MCF 10A (cell line): ENCODE measurements at regions not wholly inside any gene's neighbourhood (a gene's known extent, or its start where the extent isn't known, plus 50 kb on each side); places are given as distances from the start of the nearest gene placed in this dataset.

ENCODE experiments used
- BruUV-seq: library from RNA; stranded (reverse); fragments of 400-500 nt; replicated peaks from 2 replicates; lab custom pipeline; 2021; lab: Mats Ljungman, UMichigan
- CTCF ChIA-PET: fragments of 300-600 bp; sonication (Branson Sonifier 250); formaldehyde crosslinking; extraction: SDS; loops from one replicate; lab custom pipeline; 2021; ENCODE audit warnings: antibody characterized with exemption, inconsistent platforms; lab: Yijun Ruan, JAX
- POLR2A ChIA-PET: fragments of 300-600, 350-650 bp; sonication (Branson Sonifier 250); formaldehyde crosslinking; extraction: SDS; loops from one replicate; lab custom pipeline; 2020; ENCODE audit warnings: antibody characterized with exemption, inconsistent platforms; lab: Yijun Ruan, JAX
- DNase-seq: peaks from one replicate; pipeline ENCODE4 v3.0.0-alpha.2; 2018; ENCODE audit not compliant: unreplicated experiment
- H3K27ac Mint-ChIP-seq: one replicate; pipeline ENCODE4 v1.8.0; 2022; ENCODE audit warnings: mild to moderate bottlenecking, low read depth, mixed read lengths; ENCODE audit not compliant: unreplicated experiment
- H3K27me3 Mint-ChIP-seq: one replicate; pipeline ENCODE4 v1.8.0; 2022; ENCODE audit warnings: mixed read lengths; ENCODE audit not compliant: insufficient read depth, unreplicated experiment
- H3K36me3 Mint-ChIP-seq: one replicate; pipeline ENCODE4 v1.8.0; 2022; ENCODE audit warnings: mild to moderate bottlenecking, moderate library complexity, mixed read lengths; ENCODE audit not compliant: insufficient read depth, unreplicated experiment
- H3K4me1 Mint-ChIP-seq: one replicate; pipeline ENCODE4 v1.8.0; 2022; ENCODE audit warnings: mixed read lengths; ENCODE audit not compliant: insufficient read depth, unreplicated experiment
- H3K4me3 Mint-ChIP-seq: one replicate; pipeline ENCODE4 v1.8.0; 2022; ENCODE audit warnings: mild to moderate bottlenecking, moderate library complexity, mixed read lengths; ENCODE audit not compliant: unreplicated experiment
- H3K9me3 Mint-ChIP-seq: one replicate; pipeline ENCODE4 v1.8.0; 2022; ENCODE audit warnings: mixed read lengths; ENCODE audit not compliant: unreplicated experiment
- CTCF ChIP-seq: fragments of 200-600 bp; IDR thresholded peaks from one replicate; pipeline ENCODE4 v1.8.0; 2022; ENCODE audit warnings: antibody characterized with exemption, mild to moderate bottlenecking; ENCODE audit not compliant: unreplicated experiment
- intact Hi-C: fragments of 100-400 bp; cut with micrococcal nuclease; formaldehyde crosslinking; loops from 2 replicates; pipeline ENCODE4 v1.14.1; 2022

- H3K4me1 Mint-ChIP-seq, result peaks cover 6% of the 10 kb centered on the region
- H3K36me3 Mint-ChIP-seq, result no peaks in the 10 kb centered on the region
- intact Hi-C loops, result no loop called here
- H3K27ac Mint-ChIP-seq, result no peak overlapping the region
- CTCF ChIA-PET, result interaction anchor here (0.6 to 5.2 kb wide), 3 partner anchors 9 to 202 kb away, joined by 3 to 25 read pairs (median 4); no protein-coding TSS in a partner anchor
- H3K27me3 Mint-ChIP-seq, result peaks cover 85% of the 10 kb centered on the region
- BruUV-seq, result no TSS peak
- H3K9me3 Mint-ChIP-seq, result no peaks in the 10 kb centered on the region
- no peak for TF ChIP-seq CTCF
- no peak overlapping the region for H3K4me3 Mint-ChIP-seq
- no peak for DNase-seq
- POLR2A ChIA-PET, result interaction anchor here (0.6 kb wide), 1 partner anchor 1009 kb away, joined by 3 read pairs; the partner anchor contains the start of gene ENKUR
Observed at GRCh38 chr10:24006741-24007140, 202.2 kb upstream of the KIAA1217 start.

DNA sequence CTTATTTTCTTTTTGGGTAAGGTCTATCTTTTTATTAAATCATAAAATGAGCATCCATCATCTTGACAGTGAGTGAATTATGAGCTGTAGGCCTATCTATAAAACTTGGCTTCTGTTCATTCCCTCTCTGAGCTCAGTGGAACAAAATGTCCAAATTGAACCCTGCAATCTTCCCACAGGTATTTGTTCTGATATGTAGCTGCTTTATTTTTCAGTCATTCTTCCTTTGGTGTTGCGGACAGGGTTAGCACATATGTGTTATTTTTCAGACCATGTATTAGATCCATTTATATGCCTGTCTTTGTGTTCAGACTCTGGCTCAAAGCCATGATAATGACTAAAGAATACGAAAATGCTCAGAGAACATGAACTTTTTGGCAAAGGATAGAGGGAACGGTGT lies 201.6 kb upstream of the KIAA1217 start:
- ChIA-PET CTCF (interaction anchor here (0.8 to 5.2 kb wide), 2 partner anchors 8 to 13 kb away, joined by 4 to 25 read pairs; no protein-coding TSS in a partner anchor), POLR2A (interaction anchor here (0.6 kb wide), 1 partner anchor 1009 kb away, joined by 3 read pairs; the partner anchor contains the start of gene ENKUR)
- intact Hi-C loops, result no loop called here
- Mint-ChIP-seq H3K9me3 (no peaks in the 10 kb centered on the region), H3K36me3 (no peaks in the 10 kb centered on the region), H3K4me3 (no peak overlapping the region), H3K4me1 (peaks cover 6% of the 10 kb centered on the region), H3K27me3 (peaks cover 80% of the 10 kb centered on the region), H3K27ac (no peak overlapping the region)
- no TSS peak for BruUV-seq
- no peak for DNase-seq
- TF ChIP-seq CTCF, result no peak

DNA sequence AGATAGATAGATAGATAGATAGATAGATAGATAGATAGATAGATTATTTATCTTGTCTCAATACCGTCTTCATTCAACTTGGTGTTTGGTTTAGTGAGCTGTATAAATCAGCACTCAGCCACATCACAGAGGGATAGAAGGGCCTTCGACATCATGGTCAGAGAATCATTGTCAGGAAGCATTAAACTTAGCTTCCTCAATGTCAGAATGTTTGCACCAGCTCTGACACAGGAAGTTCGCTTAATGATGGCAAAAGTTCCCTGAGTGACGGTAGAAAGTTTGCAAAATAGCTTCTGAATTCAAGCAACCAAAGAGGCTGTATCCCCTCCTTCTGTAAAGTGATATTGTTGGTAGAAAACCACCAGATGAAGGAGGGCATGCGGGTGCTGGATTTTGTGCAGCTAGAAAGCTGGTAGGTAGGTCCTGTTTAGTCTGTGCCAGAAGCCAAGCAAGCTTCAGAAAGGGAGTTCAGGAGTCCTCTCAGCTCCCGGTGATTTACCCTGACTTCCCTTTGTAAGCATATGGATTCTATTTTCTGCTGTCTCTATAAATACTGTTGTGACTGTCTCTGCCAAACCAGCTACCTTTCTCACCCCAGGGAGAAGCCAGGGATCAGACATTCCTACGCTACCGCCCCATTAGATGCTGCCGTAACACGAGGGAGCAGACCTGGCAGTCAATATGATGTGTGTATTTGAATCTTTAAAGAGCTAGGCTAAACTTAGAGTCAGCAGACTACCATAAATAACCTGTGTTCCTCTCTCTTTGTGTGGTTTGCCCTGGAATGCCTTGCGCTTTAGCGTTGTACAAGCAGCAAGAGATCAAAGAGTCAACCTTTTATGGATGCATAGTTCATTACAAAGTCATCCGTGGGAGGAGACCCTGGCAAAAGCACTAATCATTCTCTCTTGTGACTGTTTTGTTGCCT lies 200.5 kb upstream of the KIAA1217 start:
- no TSS peak for BruUV-seq
- Mint-ChIP-seq H3K27ac (no peak overlapping the region), H3K4me3 (no peak overlapping the region), H3K27me3 (peaks cover 76% of the 10 kb centered on the region), H3K36me3 (peaks cover 2% of the 10 kb centered on the region), H3K9me3 (no peaks in the 10 kb centered on the region), H3K4me1 (peaks cover 6% of the 10 kb centered on the region)
- ChIA-PET POLR2A (no interaction called here), CTCF (interaction anchor here (0.6 to 5.2 kb wide), 6 partner anchors 9 to 340 kb away, joined by 3 to 25 read pairs (median 4); no protein-coding TSS in a partner anchor)
- intact Hi-C loops, result no loop called here
- peak; percentile 13 for DNase-seq
- TF ChIP-seq CTCF, result no peak

- intact Hi-C loops, result no loop called here
- POLR2A ChIA-PET, result no interaction called here
- BruUV-seq, result no TSS peak
- Mint-ChIP-seq H3K4me1 (peaks cover 6% of the 10 kb centered on the region), H3K9me3 (no peaks in the 10 kb centered on the region), H3K36me3 (peaks cover 6% of the 10 kb centered on the region), H3K27ac (no peak overlapping the region), H3K27me3 (peaks cover 82% of the 10 kb centered on the region), H3K4me3 (no peak overlapping the region)
- no peak for TF ChIP-seq CTCF
- CTCF ChIA-PET, result interaction anchor here (0.6 to 5.2 kb wide), 3 partner anchors 10 to 27 kb away, joined by 4 to 25 read pairs (median 4); no protein-coding TSS in a partner anchor
- no peak for DNase-seq
Observed at GRCh38 chr10:24009115-24009514, 199.8 kb upstream of the KIAA1217 start.
